HCT116 (cell line): ENCODE measurements at regions not wholly inside any gene's neighbourhood (a gene's known extent, or its start where the extent isn't known, plus 50 kb on each side); places are given as distances from the start of the nearest gene placed in this dataset.

Source experiments
- ATAC-seq: fragments of 200-7000 bp; cut with Tn5 transposase; 2 replicates; pipeline ENCODE4 v1.9.1; 2020; ENCODE audit warnings: mild to moderate bottlenecking, moderate library complexity
- BruUV-seq: library from RNA; stranded (reverse); fragments of 400-500 nt; replicated peaks from 2 replicates; lab custom pipeline; 2021; lab: Mats Ljungman, UMichigan
- CTCF ChIA-PET: fragments of 300-600 bp; sonication (Branson Sonifier 250); formaldehyde crosslinking; loops from one replicate; lab custom pipeline; 2021; ENCODE audit warnings: antibody characterized with exemption; lab: Charles Lee
- POLR2A ChIA-PET: fragments of 300-600, 350-600 bp; sonication (Branson Sonifier 250); formaldehyde crosslinking; loops from one replicate; lab custom pipeline; 2021; ENCODE audit warnings: antibody characterized with exemption; lab: Charles Lee
- RAD21 ChIA-PET, 2 experiments: fragments of 300-600 bp; sonication (Branson Sonifier 250); formaldehyde crosslinking; loops; one replicate each; lab custom pipeline; 2023; ENCODE audit warnings: low total read pairs in 2 of 2; ENCODE audit not compliant: uncharacterized antibody in 2 of 2, unreplicated experiment in 2 of 2, low non-redundant PET in 1 of 2; lab: Charles Lee
- DNase-seq: peaks from one replicate; pipeline ENCODE4 v3.0.0-alpha.2; 2010; ENCODE audit warnings: low read depth, low spot score
- H2AFZ ChIP-seq: fragments of 200-600 bp; shearing (Covaris generic), sonication (generic); 2 replicates; pipeline ENCODE4 v1.6.1; 2017; ENCODE audit warnings: low read depth, mixed run types, mixed read lengths, antibody characterized with exemption, low read length; ENCODE audit not compliant: poor library complexity, severe bottlenecking
- H3K27ac ChIP-seq: 2 replicates; pipeline ENCODE4 v1.5.1; 2012; ENCODE audit warnings: low read depth, low read length
- H3K27me3 ChIP-seq: fragments of 200-600 bp; sonication (generic); 2 replicates; pipeline ENCODE4 v1.6.1; 2016; ENCODE audit warnings: mixed run types, low read length, mixed read lengths; ENCODE audit not compliant: insufficient read depth
- H3K36me3 ChIP-seq, 2 experiments: fragments of 200-500 bp in 1 of 2; fragments of 200-600 bp in 1 of 2; sonication (Bioruptor generic) in 1 of 2; sonication (generic) in 1 of 2; 2 replicates each; pipeline versions ENCODE4 v1.5.1 to v1.6.1; 2014 to 2016; ENCODE audit warnings: low read length in 2 of 2, inconsistent platforms in 1 of 2, mixed read lengths in 1 of 2, mixed run types in 1 of 2; ENCODE audit not compliant: insufficient read depth in 2 of 2, control insufficient read depth in 1 of 2
- H3K4me1 ChIP-seq, 2 experiments: fragments of 200-600 bp in 1 of 2; sonication (generic) in 1 of 2; 2 replicates each; pipeline versions ENCODE4 v1.5.1 to v1.6.1; 2012 to 2017; ENCODE audit warnings: low read length in 2 of 2, inconsistent platforms in 1 of 2, mild to moderate bottlenecking in 1 of 2, mixed read lengths in 1 of 2, mixed run types in 1 of 2, moderate library complexity in 1 of 2; ENCODE audit not compliant: insufficient read depth in 2 of 2, control insufficient read depth in 1 of 2
- H3K4me2 ChIP-seq: fragments of 200-600 bp; sonication (generic); 2 replicates; pipeline ENCODE4 v1.6.1; 2017; ENCODE audit warnings: mixed run types, low read length, mixed read lengths
- H3K4me3 ChIP-seq, 2 experiments: fragments of 200-600 bp in 1 of 2; sonication (generic) in 1 of 2; replicated peaks in 1 of 2; 2 replicates each; pipeline ENCODE4 v1.5.1; 2011 to 2016; ENCODE audit warnings: low read length in 2 of 2, control low read depth in 1 of 2, low read depth in 1 of 2, mild to moderate bottlenecking in 1 of 2, mixed read lengths in 1 of 2, mixed run types in 1 of 2
- H3K79me2 ChIP-seq: fragments of 200-600 bp; sonication (generic); 2 replicates; pipeline ENCODE4 v1.6.1; 2017; ENCODE audit warnings: mild to moderate bottlenecking, mixed run types, low read length, moderate library complexity, mixed read lengths; ENCODE audit not compliant: insufficient read depth
- H3K9ac ChIP-seq: fragments of 200-600 bp; sonication (generic); 2 replicates; pipeline ENCODE4 v1.6.1; 2016; ENCODE audit warnings: low read length, mixed read lengths
- H3K9me2 ChIP-seq: fragments of 200-600 bp; sonication (generic), shearing (Covaris generic); 2 replicates; pipeline ENCODE4 v1.6.1; 2017; ENCODE audit warnings: mixed run types, mild to moderate bottlenecking, moderate library complexity; ENCODE audit not compliant: insufficient read depth
- H3K9me3 ChIP-seq, 2 experiments: fragments of 200-500 bp in 1 of 2; fragments of 200-600 bp in 1 of 2; sonication (Bioruptor generic) in 1 of 2; sonication (generic) in 1 of 2; 2 replicates each; pipeline ENCODE4 v1.6.1; 2014 to 2017; ENCODE audit warnings: low read length in 2 of 2, mixed read lengths in 2 of 2, inconsistent platforms in 1 of 2, low read depth in 1 of 2, mild to moderate bottlenecking in 1 of 2, mixed run types in 1 of 2, moderate library complexity in 1 of 2; ENCODE audit not compliant: control insufficient read depth in 1 of 2, insufficient read depth in 1 of 2
- H4K20me1 ChIP-seq: fragments of 200-600 bp; sonication (generic), shearing (Covaris generic); 2 replicates; pipeline ENCODE4 v1.6.1; 2017; ENCODE audit warnings: mixed run types, mild to moderate bottlenecking, moderate library complexity; ENCODE audit not compliant: insufficient read depth
- CEBPB ChIP-seq: IDR thresholded peaks from 2 replicates; pipeline ENCODE4 v1.6.1; 2012; ENCODE audit warnings: low read depth
- CTCF ChIP-seq, 3 experiments: fragments of 200-600 bp in 1 of 3; sonication (generic) in 1 of 3; IDR thresholded peaks in 2 of 3; conservative IDR thresholded peaks in 1 of 3; 2 replicates each; pipeline ENCODE4 v1.5.1; 2012 to 2017; ENCODE audit warnings: low read depth in 2 of 3, low read length in 2 of 3, antibody characterized with exemption in 1 of 3, borderline replicate concordance in 1 of 3, control low read depth in 1 of 3, mild to moderate bottlenecking in 1 of 3, mixed read lengths in 1 of 3, mixed run types in 1 of 3, moderate library complexity in 1 of 3; ENCODE audit not compliant: insufficient read depth in 1 of 3
- EGR1 ChIP-seq: IDR thresholded peaks from 2 replicates; pipeline ENCODE4 v1.6.1; 2012; ENCODE audit warnings: low read depth
- ELF1 ChIP-seq: IDR thresholded peaks from 2 replicates; pipeline ENCODE4 v1.6.1; 2012; ENCODE audit warnings: low read depth, borderline replicate concordance
- EZH2phosphoT487 ChIP-seq: fragments of 200-600 bp; IDR thresholded peaks from 2 replicates; pipeline ENCODE4 v1.6.1; 2018; ENCODE audit warnings: antibody characterized with exemption, borderline replicate concordance
- MAX ChIP-seq: IDR thresholded peaks from 2 replicates; pipeline ENCODE4 v1.6.1; 2012
- POLR2A ChIP-seq: IDR thresholded peaks from 2 replicates; pipeline ENCODE4 v1.7.0; 2011; ENCODE audit warnings: borderline replicate concordance; ENCODE audit not compliant: insufficient read depth, insufficient read length; ENCODE audit errors: extremely low read depth
- POLR2AphosphoS5 ChIP-seq: IDR thresholded peaks from 2 replicates; pipeline ENCODE4 v1.6.1; 2011; ENCODE audit warnings: mild to moderate bottlenecking, low read depth, low read length, moderate library complexity
- RAD21 ChIP-seq: IDR thresholded peaks from 2 replicates; pipeline ENCODE4 v1.6.1; 2012; ENCODE audit warnings: low read depth, mild to moderate bottlenecking
- REST ChIP-seq: IDR thresholded peaks from 2 replicates; pipeline ENCODE4 v1.6.1; 2012; ENCODE audit warnings: low read depth
- SRF ChIP-seq: IDR thresholded peaks from 2 replicates; pipeline ENCODE4 v1.6.1; 2012; ENCODE audit warnings: low read depth
- TCF7L2 ChIP-seq: IDR thresholded peaks from 2 replicates; pipeline ENCODE4 v1.7.0; 2011; ENCODE audit warnings: borderline replicate concordance, inconsistent platforms; ENCODE audit not compliant: insufficient read depth, insufficient read length; ENCODE audit errors: extremely low read depth
- intact Hi-C: fragments of 100-400 bp; cut with micrococcal nuclease; formaldehyde crosslinking; loops from 2 replicates; pipeline ENCODE4 v1.10.0; 2022

- Histone ChIP-seq H3K27ac (no peak overlapping the region), H3K4me1 (no peaks in the 10 kb centered on the region), H3K9me2 (no peaks in the 10 kb centered on the region), H3K27me3 (no peaks in the 10 kb centered on the region), H3K4me2 (no peak overlapping the region), H3K4me3 (no peak overlapping the region), H3K9ac (no peak overlapping the region), H3K79me2 (no peaks in the 10 kb centered on the region), H3K36me3 (no peaks in the 10 kb centered on the region), H2AFZ (no peak overlapping the region), H3K9me3 (no peaks in the 10 kb centered on the region; a peak in 1 of 4 replicates), H4K20me1 (no peaks in the 10 kb centered on the region)
- CTCF ChIA-PET: no interaction called here
- TF ChIP-seq EGR1: no peak
- no peak for TF ChIP-seq POLR2AphosphoS5
- TF ChIP-seq SRF: no peak
- no peak for ATAC-seq
- intact Hi-C loops: no loop called here
- RAD21 ChIA-PET: no interaction called here
- DNase-seq: no peak
- BruUV-seq: no TSS peak
- POLR2A ChIA-PET: no interaction called here
These were observed 1165.2 kb downstream of the FSCB start for GRCh38 chr14:43341921-43342320.

- H3K4me3 ChIP-seq: no peak overlapping the region
- intact Hi-C loops: no loop called here
- H3K27ac ChIP-seq: no peak overlapping the region
- H4K20me1 ChIP-seq: no peaks in the 10 kb centered on the region
- TF ChIP-seq POLR2AphosphoS5: no peak
- TF ChIP-seq CEBPB: no peak
- TF ChIP-seq REST: no peak
- TF ChIP-seq MAX: no peak
- no peak for TF ChIP-seq EZH2phosphoT487
- no peak for TF ChIP-seq TCF7L2
- no peak for TF ChIP-seq CTCF (IDR thresholded peaks at IDR 0.05 in 2 of 3, conservative IDR thresholded peaks at IDR 0.05 in 1 of 3; ENCODE audit: borderline replicate concordance in 1 of 3, insufficient read depth in 1 of 3, low read depth in 2 of 3, low read length in 2 of 3)
- TF ChIP-seq RAD21: no peak
- TF ChIP-seq ELF1: no peak
- no peak for TF ChIP-seq POLR2A
- H3K4me2 ChIP-seq: no peak overlapping the region
- BruUV-seq: no TSS peak
- CTCF ChIA-PET: no interaction called here
- H2AFZ ChIP-seq: no peak overlapping the region
- H3K36me3 ChIP-seq: no peaks in the 10 kb centered on the region
- RAD21 ChIA-PET: no interaction called here
- no peaks in the 10 kb centered on the region for H3K27me3 ChIP-seq
- no peaks in the 10 kb centered on the region; a peak in 1 of 4 replicates for H3K9me3 ChIP-seq
- H3K9me2 ChIP-seq: no peaks in the 10 kb centered on the region
- no peak overlapping the region for H3K9ac ChIP-seq
- ATAC-seq (no peak), DNase-seq (no peak)
- no peaks in the 10 kb centered on the region for H3K79me2 ChIP-seq
- POLR2A ChIA-PET: no interaction called here
- H3K4me1 ChIP-seq: no peaks in the 10 kb centered on the region
These were observed 1168.4 kb downstream of the FSCB start for GRCh38 chr14:43338713-43339112.
